Neural cell (in vitro differentiated cells): ENCODE measurements at regions not wholly inside any gene's neighbourhood (a gene's known extent, or its start where the extent isn't known, plus 50 kb on each side); places are given as distances from the start of the nearest gene placed in this dataset.

ENCODE experiments used
- H2AFZ ChIP-seq: fragments of 200-600, 300-800 bp; sonication (generic), shearing (Covaris generic); 2 replicates; pipeline ENCODE4 v1.6.0; 2014; ENCODE audit warnings: low read depth, mild to moderate bottlenecking, antibody characterized with exemption, low read length, moderate library complexity
- H3F3A ChIP-seq: fragments of 200-600 bp; shearing (Covaris generic); 2 replicates; pipeline ENCODE4 v1.6.1; 2016; ENCODE audit warnings: mild to moderate bottlenecking, moderate library complexity, mixed read lengths, antibody characterized with exemption, low read length; ENCODE audit not compliant: insufficient read depth, poor library complexity, severe bottlenecking
- H3K27ac ChIP-seq: fragments of 200-600, 300-800 bp; sonication (generic), shearing (Covaris generic); 2 replicates; pipeline ENCODE4 v1.5.1; 2014; ENCODE audit warnings: mild to moderate bottlenecking, low read length, moderate library complexity
- H3K27me3 ChIP-seq: fragments of 300-800, 200-600 bp; sonication (generic), shearing (Covaris generic); 2 replicates; pipeline ENCODE4 v1.6.0; 2014; ENCODE audit warnings: mild to moderate bottlenecking, low read depth, low read length, moderate library complexity; ENCODE audit not compliant: insufficient read depth
- H3K36me3 ChIP-seq: fragments of 300-800, 200-600 bp; sonication (generic), shearing (Covaris generic); 2 replicates; pipeline ENCODE4 v1.5.1; 2014; ENCODE audit warnings: mild to moderate bottlenecking, antibody characterized with exemption, low read length, moderate library complexity; ENCODE audit not compliant: insufficient read depth
- H3K4me2 ChIP-seq: fragments of 300-800, 200-600 bp; sonication (generic), shearing (Covaris generic); 2 replicates; pipeline ENCODE4 v1.6.0; 2014; ENCODE audit warnings: mild to moderate bottlenecking, low read length
- H3K4me3 ChIP-seq: fragments of 300-800, 200-600 bp; sonication (generic), shearing (Covaris generic); 2 replicates; pipeline ENCODE4 v1.5.1; 2014; ENCODE audit warnings: mild to moderate bottlenecking, low read length, moderate library complexity
- H3K79me2 ChIP-seq: fragments of 200-600 bp; shearing (Covaris generic); replicated peaks from 2 replicates; pipeline ENCODE4 v1.6.0; 2014; ENCODE audit warnings: mild to moderate bottlenecking, low read length, moderate library complexity; ENCODE audit not compliant: insufficient read depth
- H3K9ac ChIP-seq: fragments of 300-800, 200-600 bp; sonication (generic), shearing (Covaris generic); 2 replicates; pipeline ENCODE4 v1.6.1; 2016; ENCODE audit warnings: mild to moderate bottlenecking, low read length, mixed read lengths
- H3K9me2 ChIP-seq: fragments of 200-600 bp; shearing (Covaris generic); 2 replicates; pipeline ENCODE4 v1.6.1; 2016; ENCODE audit warnings: mild to moderate bottlenecking, low read length, mixed read lengths; ENCODE audit not compliant: insufficient read depth
- H3K9me3 ChIP-seq: fragments of 200-600, 300-800 bp; sonication (generic), shearing (Covaris generic); 2 replicates; pipeline ENCODE4 v1.6.1; 2016; ENCODE audit warnings: mild to moderate bottlenecking, mixed run types, low read length, moderate library complexity, mixed read lengths
- H4K20me1 ChIP-seq: fragments of 200-600 bp; shearing (Covaris generic); 2 replicates; pipeline ENCODE4 v1.6.1; 2016; ENCODE audit warnings: mild to moderate bottlenecking, mixed run types; ENCODE audit not compliant: insufficient read depth
- CTCF ChIP-seq: fragments of 450-650 bp; IDR thresholded peaks from 2 replicates; pipeline ENCODE4 v1.5.1; 2014; ENCODE audit warnings: antibody characterized with exemption, mild to moderate bottlenecking, moderate library complexity; ENCODE audit not compliant: poor library complexity, severe bottlenecking
- EP300 ChIP-seq: fragments of 450-650 bp; conservative IDR thresholded peaks from 2 replicates; pipeline ENCODE4 v1.6.1; 2014; ENCODE audit warnings: antibody characterized with exemption, mild to moderate bottlenecking, moderate library complexity; ENCODE audit not compliant: poor library complexity, severe bottlenecking
- EZH2 ChIP-seq: fragments of 200-600, 300-800 bp; shearing (Covaris generic), sonication (generic); IDR thresholded peaks from 2 replicates; pipeline ENCODE4 v1.6.1; 2014; ENCODE audit warnings: antibody characterized with exemption, low read length, borderline replicate concordance, mild to moderate bottlenecking; ENCODE audit not compliant: insufficient read depth, poor library complexity, severe bottlenecking
- MXI1 ChIP-seq: fragments of 450-650 bp; conservative IDR thresholded peaks from 2 replicates; pipeline ENCODE4 v1.6.1; 2014; ENCODE audit warnings: antibody characterized with exemption, mild to moderate bottlenecking; ENCODE audit not compliant: poor library complexity, severe bottlenecking
- POLR2AphosphoS5 ChIP-seq: IDR thresholded peaks from 2 replicates; pipeline ENCODE4 v1.6.1; 2012
- RAD21 ChIP-seq: fragments of 450-650 bp; conservative IDR thresholded peaks from 2 replicates; pipeline ENCODE4 v1.6.1; 2014; ENCODE audit warnings: antibody characterized with exemption, mild to moderate bottlenecking, moderate library complexity
- REST ChIP-seq: IDR thresholded peaks from 2 replicates; pipeline ENCODE4 v1.6.1; 2012; ENCODE audit warnings: borderline replicate concordance
- SMC3 ChIP-seq: fragments of 450-650 bp; conservative IDR thresholded peaks from 2 replicates; pipeline ENCODE4 v1.6.1; 2014; ENCODE audit warnings: antibody characterized with exemption, mild to moderate bottlenecking, moderate library complexity; ENCODE audit not compliant: poor library complexity
- TAF1 ChIP-seq: IDR thresholded peaks from 2 replicates; pipeline ENCODE4 v1.6.1; 2012; ENCODE audit warnings: low read depth

- no peaks in the 10 kb centered on the region for H4K20me1 ChIP-seq
- H2AFZ ChIP-seq, result no peak overlapping the region
- no peak overlapping the region for H3K27ac ChIP-seq
- no peak for TF ChIP-seq EP300
- TF ChIP-seq SMC3, result peak; percentile 15
- TF ChIP-seq RAD21, result no peak
- TF ChIP-seq CTCF, result peak; percentile 30
- H3K79me2 ChIP-seq, result no peaks in the 10 kb centered on the region
- H3K4me2 ChIP-seq, result no peak overlapping the region
- no peak overlapping the region for H3K9ac ChIP-seq
- H3K4me3 ChIP-seq, result no peak overlapping the region
- H3K36me3 ChIP-seq, result no peaks in the 10 kb centered on the region
- no peaks in the 10 kb centered on the region for H3F3A ChIP-seq
- H3K27me3 ChIP-seq, result no peaks in the 10 kb centered on the region
- H3K9me2 ChIP-seq, result no peaks in the 10 kb centered on the region
- H3K9me3 ChIP-seq, result no peaks in the 10 kb centered on the region
Measured at GRCh38 chr17:71830866-71831265, 290.0 kb upstream of the SOX9 start.

- Histone ChIP-seq H3K9me2 (no peaks in the 10 kb centered on the region), H3K27me3 (no peaks in the 10 kb centered on the region), H3K9ac (no peak overlapping the region), H2AFZ (no peak overlapping the region), H3K4me2 (no peak overlapping the region), H3K36me3 (no peaks in the 10 kb centered on the region), H4K20me1 (no peaks in the 10 kb centered on the region), H3K9me3 (no peaks in the 10 kb centered on the region), H3K79me2 (no peaks in the 10 kb centered on the region), H3K27ac (no peak overlapping the region), H3F3A (no peaks in the 10 kb centered on the region), H3K4me3 (no peak overlapping the region)
- TF ChIP-seq MXI1 (no peak), TAF1 (no peak)
Measured at GRCh38 chr17:71842986-71843385, 277.8 kb upstream of the SOX9 start.

GRCh38 chr17:71845337-71845736 lies 275.5 kb upstream of the SOX9 start:
- Histone ChIP-seq H3K27ac (no peak overlapping the region), H3K9me2 (no peaks in the 10 kb centered on the region), H2AFZ (no peak overlapping the region), H3K36me3 (no peaks in the 10 kb centered on the region), H3K9ac (no peak overlapping the region), H4K20me1 (no peaks in the 10 kb centered on the region), H3F3A (no peaks in the 10 kb centered on the region), H3K9me3 (no peaks in the 10 kb centered on the region), H3K4me2 (no peak overlapping the region), H3K79me2 (no peaks in the 10 kb centered on the region), H3K4me3 (no peak overlapping the region), H3K27me3 (no peaks in the 10 kb centered on the region)
- TF ChIP-seq SMC3 (no peak), RAD21 (no peak), EP300 (no peak), POLR2AphosphoS5 (no peak), TAF1 (no peak), CTCF (no peak), MXI1 (no peak), EZH2 (no peak), REST (no peak)
